ENCODE measurements at regions not wholly inside any gene's neighbourhood (a gene's known extent, or its start where the extent isn't known, plus 50 kb on each side); places are given as distances from the start of the nearest gene placed in this dataset.

- no peak for TF ChIP-seq CTCF (conservative IDR thresholded peaks at IDR 0.05; ENCODE audit: low read depth, low read length)
- no peak for DNase-seq (ENCODE audit: low read depth)
- no peak overlapping the region for H3K4me3 ChIP-seq (ENCODE audit: low read depth, low read length)
Observed at GRCh38 chr16:6576113-6576512, 756.5 kb upstream of the RBFOX1 start.

- TF ChIP-seq CTCF (conservative IDR thresholded peaks at IDR 0.05; ENCODE audit: low read depth, low read length): no peak
- DNase-seq (ENCODE audit: low read depth): no peak
- no peak overlapping the region for H3K4me3 ChIP-seq (ENCODE audit: low read depth, low read length)
Observed at GRCh38 chr16:6574146-6574545, 758.5 kb upstream of the RBFOX1 start.

GRCh38 chr16:6573577-6573976 lies 759.1 kb upstream of the RBFOX1 start:
- H3K4me3 ChIP-seq (ENCODE audit: low read depth, low read length): no peak overlapping the region
- no peak for DNase-seq (ENCODE audit: low read depth)
- TF ChIP-seq CTCF (conservative IDR thresholded peaks at IDR 0.05; ENCODE audit: low read depth, low read length): no peak

GRCh38 chr16:6571044-6571443 lies 761.6 kb upstream of the RBFOX1 start:
- no peak for TF ChIP-seq CTCF (conservative IDR thresholded peaks at IDR 0.05; ENCODE audit: low read depth, low read length)
- H3K4me3 ChIP-seq (ENCODE audit: low read depth, low read length): no peak overlapping the region
- no peak for DNase-seq (ENCODE audit: low read depth)

DNA sequence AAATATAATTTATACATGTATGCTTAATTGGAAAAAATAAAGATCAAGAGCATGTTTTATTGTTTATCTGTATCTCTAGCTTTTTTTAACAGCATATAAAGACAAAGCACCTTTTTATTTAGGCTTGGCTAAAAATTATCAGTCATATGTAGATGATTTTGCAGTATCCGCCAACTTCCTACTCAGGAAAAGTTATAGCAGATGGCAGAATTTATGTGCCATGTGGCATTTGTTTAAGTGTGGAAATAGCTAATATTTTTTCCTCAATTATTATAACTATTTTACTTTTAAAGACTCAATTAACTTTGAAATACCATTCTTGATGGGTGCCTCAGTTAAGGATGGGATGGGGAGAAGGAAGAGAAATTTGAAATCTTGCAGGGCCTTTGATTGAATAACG lies 762.1 kb upstream of the RBFOX1 start:
- no peak for TF ChIP-seq CTCF (conservative IDR thresholded peaks at IDR 0.05; ENCODE audit: low read depth, low read length)
- no peak for DNase-seq (ENCODE audit: low read depth)
- H3K4me3 ChIP-seq (ENCODE audit: low read depth, low read length): no peak overlapping the region

GRCh38 chr16:6562986-6563385 lies 769.7 kb upstream of the RBFOX1 start:
- TF ChIP-seq CTCF (conservative IDR thresholded peaks at IDR 0.05; ENCODE audit: low read depth, low read length): no peak
- no peak for DNase-seq (ENCODE audit: low read depth)
- H3K4me3 ChIP-seq (ENCODE audit: low read depth, low read length): no peak overlapping the region

DNA sequence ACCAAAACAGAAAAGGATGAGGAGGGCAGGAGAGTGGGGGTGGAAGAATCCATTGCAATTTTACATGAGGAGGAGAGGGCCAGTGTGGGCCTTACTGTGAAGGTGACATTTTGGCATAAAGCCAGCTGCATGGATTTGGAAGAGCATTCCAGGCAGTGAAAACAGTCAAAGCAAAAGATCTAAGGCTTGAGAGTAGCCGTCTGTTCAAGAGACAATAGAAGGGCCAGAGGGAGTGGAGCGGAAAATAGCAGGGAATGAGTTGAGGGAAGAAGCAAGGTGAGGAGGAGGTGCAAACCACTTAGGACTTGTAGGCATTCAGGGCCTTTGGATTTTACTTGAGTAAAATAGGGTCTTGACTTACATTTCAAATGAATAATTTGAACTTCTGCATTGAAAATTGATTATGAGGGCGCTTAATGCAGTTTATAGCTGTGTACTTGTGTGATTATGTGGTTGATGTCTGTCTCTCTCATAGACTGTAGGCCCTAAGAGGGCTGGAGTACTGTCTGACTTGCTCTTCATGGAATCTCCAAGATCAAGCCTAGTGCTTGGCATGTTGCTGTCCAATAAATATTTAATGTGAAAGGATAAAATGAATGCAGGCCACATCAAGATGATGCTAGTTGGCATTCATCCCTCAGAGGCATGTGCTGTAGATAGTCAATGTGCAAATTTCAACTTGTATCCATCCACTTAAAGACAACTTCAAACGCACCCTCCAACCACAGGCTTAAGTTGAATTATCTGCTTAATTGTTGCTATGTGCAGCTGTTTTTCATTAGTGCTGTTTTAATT lies 772.1 kb upstream of the RBFOX1 start:
- no peak for TF ChIP-seq CTCF (conservative IDR thresholded peaks at IDR 0.05; ENCODE audit: low read depth, low read length)

More for the DNA sequence above, 772.1 kb upstream of the RBFOX1 start:
- DNase-seq (ENCODE audit: low read depth): no peak
- no peak overlapping the region for H3K4me3 ChIP-seq (ENCODE audit: low read depth, low read length)
